GM19023 (cell line): ENCODE measurements at regions not wholly inside any gene's neighbourhood (a gene's known extent, or its start where the extent isn't known, plus 50 kb on each side); places are given as distances from the start of the nearest gene placed in this dataset.

ENCODE experiments used
- ATAC-seq: cut with Tn5 transposase; IDR thresholded peaks from one replicate; pipeline ENCODE4 v1.9.1; 2021; ENCODE audit warnings: mild to moderate bottlenecking, moderate library complexity; ENCODE audit not compliant: unreplicated experiment

DNA sequence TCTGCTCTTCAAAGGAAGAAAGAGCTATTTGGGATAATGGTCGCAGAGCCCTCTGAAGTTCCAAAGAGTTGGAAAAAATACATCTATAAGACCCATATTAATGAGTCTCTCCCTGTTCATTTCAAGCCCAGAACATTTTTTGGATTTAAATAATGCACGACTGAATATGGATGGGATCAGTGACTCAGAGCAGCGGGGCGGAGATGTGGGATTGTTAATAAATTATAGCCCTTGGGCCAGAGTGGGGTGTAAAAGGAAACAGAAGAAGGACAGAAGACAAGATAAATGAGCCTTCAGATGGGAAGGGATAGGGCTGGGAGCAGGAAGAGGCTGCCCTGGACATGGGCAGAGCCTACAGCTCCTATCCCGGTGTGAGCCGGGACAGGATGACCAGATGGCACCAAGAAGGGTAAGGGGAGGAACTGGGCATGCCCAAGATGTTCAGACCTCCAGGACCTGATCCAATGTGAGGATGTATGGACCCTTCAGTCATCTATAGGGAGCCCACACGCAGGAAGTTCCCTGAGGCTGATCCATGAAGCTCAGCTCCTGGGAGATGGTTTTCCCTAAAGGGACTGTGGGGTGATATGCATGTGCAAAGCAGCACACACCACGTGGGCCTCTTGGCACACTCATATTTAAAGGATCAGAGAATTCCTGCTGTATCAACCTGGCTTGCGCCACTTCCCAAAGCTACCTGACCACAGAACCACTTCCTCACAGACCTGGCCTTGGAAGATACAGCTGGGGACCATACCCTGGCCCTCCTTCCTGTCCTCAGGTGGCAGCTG, 96.1 kb upstream of the PLXNA4 start:
- ATAC-seq: no peak

DNA sequence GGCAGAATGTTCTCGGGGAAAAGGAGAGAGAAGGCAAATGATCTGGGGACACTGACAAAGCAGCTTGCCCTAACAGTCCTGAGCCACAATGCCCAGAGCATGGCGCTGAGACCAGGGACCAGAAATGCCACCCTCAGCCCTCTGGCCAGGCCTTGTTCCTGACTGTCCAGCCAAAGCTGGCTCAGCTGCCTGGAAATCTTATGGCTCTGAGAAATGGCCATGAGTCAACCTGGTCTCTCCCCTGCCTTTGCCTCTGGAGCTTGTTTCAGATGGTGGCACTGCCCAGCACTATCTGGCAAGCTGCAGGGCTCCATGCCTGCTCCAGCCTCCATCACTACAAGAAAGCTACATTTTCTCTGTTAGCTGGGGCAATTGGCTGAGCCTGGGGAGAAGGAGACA, 90.5 kb upstream of the PLXNA4 start:
- no peak for ATAC-seq

DNA sequence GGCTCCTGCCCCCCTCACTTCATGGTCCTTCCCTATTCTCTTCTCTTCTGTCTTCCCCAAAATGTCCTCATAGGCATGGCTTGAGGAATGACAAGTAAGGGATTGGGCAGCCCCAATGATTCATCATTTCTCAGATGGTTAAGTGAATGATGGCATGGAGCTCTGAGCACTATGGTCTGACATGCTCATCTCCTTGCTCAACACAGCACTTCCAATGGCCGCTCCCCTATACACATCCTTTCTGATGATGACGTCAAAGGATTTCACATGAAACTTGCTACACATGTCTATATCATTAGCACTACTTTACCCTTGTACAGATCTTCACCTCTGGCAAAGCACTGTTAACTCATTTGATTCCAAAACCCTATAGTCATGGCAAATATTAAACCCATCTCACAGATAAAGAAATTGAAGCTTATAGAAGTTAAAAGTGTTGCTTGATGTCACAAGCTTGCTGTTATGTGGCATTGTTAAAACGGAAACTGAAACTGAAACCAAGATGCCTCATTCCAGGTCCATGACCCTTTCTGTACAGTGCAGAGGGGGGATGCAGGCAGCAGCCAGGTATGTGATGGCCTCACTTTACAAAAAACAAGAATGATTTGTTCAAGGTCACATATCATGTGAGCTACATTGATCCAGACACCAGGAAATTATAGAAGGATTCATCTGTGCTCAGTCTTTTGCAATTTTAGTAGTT, 90.0 kb upstream of the PLXNA4 start:
- no peak for ATAC-seq

DNA sequence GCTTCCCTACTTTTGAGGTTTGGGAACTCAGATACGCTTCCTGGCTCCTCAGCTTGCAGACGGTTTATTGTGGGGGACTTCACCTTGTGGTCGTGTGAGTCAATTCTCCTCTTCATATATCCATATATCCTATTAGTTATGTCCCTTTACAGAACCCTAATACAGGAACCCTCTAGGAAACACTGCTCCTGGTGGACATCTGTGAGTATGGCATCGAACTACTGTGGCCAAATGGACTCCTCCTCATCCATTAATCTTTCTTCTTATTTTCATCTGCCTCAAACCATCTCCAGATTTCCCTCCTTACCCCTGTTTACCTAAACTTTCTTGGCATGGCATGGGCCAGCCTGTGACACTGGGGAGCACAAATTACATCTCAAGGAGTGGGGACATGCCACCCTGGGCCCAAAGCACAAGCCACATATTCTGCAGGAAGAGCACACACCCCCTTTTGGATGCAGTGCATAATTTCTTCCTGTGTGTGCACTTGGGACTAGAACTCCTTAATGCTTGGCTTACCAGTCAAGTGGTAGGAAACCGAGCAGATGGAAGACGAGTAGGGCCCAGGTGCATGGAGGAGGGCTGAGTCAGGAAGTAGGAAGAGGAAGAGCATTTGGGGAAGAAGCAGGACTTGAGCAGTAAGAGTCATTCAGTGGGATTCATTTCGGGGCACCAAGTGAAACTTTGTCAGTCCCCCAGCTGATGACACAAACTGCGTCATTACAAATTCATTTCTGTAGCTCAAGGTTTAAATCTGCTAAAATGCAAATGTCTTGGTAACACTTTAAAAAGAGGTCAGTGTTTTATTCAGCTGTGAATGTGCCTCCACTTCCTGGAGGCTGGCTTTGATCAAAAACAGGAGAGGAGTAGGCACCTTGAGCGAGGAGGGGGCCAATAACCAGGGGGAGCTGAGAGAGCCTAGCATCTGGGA, 80.8 kb upstream of the PLXNA4 start:
- no peak for ATAC-seq

DNA sequence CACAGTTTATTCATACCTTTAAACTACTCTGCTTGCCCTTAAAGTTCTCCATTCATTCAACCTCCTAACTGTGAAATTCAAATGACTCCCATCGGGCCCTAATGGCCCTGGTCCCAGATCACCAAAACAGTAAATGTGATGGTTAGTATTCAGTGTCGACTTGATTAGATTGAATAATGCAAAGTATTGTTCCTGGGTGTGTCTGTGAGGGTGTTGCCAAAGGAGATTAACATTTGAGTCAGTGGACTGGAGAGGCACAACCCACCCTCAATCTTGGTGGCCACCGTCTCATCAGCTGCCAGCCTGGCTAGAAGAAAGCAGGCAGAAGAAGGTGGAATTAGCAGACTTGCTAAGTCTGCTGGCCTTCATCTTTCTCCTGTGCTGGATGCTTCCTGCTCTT, 80.1 kb upstream of the PLXNA4 start:
- no peak for ATAC-seq

DNA sequence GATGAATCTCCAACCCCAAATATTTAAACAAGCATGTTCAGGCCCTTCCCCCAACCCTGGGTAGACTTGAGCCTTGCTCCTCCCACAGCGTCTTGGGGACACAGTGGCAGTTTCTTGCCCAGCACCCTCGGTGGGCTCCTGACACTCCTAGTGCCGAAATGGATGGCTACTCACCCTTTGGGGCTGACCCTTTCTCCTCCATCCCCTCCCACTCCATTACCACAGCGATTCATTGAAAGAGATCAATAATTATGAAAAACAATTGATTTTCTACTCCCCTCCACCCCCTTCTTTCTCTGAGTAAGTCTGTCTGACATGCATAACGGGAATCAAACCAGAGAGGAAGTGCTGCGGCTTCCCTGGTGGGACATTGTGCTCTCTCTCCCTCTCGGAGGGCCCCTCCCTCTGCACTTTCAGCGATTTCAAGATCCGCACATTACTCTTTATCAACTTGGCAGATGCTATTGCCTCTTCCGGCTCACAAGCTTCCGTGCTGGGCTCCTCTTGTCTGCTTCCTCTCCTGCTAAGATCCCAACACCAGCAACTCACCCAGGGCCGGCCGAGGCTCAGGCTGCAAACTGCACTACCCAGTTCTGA, 79.0 kb upstream of the PLXNA4 start:
- no peak for ATAC-seq

DNA sequence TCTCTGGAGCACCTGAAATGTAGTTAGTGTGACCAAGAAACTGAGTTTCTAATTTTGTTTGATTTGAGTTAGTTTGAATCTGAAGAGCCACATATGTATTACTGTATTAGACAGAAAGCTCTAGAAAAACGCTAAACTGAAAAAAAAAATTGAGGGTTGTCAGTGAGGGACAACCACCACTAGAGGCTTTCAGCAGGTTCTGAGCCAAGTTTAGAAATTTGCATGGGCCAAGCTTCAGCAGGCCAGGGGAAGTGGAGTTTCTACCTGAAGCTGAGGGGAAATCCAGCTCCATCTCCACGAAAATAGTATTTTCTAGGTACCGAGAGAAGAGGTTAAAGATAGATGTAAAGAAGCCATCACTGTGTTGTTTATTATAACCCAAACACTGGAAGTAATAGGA, 77.9 kb upstream of the PLXNA4 start:
- peak; percentile 65 for ATAC-seq

DNA sequence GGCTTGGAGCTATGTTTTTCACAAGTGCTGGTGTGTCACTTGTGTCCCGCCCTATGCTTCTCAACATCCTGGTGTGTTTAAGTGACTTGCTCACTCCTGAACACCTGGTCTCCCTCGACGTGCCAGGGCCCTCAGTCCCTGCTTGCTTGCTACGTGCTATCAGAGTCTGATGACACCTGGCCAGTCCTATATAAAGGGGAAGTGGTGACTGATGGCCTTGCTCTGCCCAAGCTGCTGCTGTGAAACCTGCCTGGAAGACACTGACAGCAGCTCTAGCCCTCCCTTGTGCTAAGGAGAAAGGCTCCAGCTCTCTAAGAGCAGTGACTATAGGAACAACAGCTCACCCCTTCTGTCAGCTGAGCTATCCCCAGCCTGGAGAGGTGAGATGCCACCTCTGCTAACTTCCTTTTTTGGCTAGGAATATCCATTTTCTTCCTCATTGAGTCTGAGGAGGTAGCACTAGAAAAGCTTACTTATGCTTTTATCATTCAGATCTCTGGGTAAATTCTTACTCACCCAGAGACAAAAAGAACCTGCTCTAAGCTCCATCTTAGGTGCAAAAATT, 77.2 kb upstream of the PLXNA4 start:
- ATAC-seq: no peak

DNA sequence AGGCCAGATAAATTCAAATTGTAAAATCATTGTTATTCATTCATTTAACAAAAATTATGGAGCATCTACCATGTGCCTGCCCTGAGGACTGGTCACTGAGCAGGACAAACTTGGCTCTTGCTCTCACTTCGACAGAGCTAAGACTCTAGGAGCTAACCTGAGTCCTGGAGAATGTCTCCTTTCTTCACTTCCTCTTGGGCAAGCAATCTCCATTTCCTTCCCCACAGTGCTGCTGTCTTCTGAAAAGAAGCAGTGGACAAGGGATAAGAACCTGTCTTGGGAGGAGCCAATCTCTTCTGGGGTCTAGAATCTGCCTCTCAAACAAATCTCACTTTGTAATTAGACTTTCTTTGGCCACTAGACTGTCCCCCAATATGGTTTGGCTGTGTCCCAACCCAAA, 76.2 kb upstream of the PLXNA4 start:
- no peak for ATAC-seq

DNA sequence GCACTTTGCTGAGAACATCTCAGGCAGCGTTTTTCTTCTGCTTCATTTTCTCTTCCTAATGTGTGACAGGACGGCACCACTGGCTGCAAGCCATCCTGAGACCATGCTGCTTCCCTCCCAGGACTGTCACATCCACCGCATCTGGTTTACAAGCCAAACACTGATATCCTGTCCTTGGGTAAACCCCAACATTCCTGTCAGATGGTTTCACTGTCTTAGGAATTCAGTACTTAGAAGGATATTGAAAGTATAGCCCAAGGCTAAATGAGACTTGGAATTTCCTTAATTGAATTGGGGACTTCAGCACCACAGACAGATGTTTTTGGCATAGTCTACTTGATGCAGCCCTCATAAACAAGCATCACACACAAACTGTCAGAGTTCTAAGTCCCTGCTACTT, 74.2 kb upstream of the PLXNA4 start:
- no peak for ATAC-seq

DNA sequence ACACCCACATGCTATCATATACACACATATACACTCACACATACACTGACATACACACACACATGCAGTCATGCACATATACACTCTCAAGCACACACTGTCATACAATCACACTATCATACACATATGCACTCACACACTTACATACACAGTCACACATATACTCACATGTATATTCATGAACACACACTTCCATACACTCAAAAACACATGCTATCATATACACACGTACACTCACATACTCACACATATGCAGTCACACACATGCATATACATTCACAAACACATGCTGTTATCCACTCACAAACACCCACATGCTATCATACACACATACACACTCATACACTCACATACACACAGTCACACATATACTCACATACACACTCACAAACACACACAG, 71.0 kb upstream of the PLXNA4 start:
- no peak for ATAC-seq

DNA sequence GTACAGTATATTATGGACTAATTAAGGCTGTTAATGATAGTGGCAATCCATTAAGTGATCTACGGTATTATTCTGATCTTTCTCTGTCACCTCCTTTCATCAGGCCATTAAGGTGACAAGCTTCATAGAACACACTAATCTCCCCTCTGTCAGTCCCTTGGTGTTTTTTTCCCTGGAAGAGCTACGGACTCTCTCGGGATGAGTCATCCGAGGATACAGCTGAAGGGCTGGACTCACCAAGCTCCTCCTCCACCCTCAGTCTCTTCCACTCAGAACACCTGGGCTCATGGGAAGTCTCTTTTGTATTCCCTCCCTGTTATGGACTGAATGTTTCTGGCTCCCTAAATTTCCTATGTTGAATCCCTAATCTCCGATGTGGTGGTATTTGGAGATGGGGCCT, 69.8 kb upstream of the PLXNA4 start:
- no peak for ATAC-seq

DNA sequence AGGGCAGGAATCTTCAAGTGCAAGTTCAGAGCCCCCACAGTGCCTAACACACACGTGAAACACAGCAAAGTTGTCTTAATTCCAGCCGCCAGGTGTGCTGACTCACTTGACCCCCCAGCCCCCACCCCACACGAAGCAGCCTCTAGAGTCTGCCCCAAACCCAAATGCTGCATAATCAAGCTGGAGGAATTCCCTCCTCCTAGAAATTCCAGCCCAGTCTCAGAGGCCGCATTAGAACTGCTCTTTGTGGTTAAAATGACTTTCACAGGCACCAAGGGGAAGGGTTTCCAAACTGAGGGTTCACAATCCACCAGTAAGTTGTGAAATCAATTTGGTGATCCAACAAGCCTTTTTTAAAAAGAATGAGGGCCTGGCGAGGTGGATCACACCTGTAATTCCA, 67.0 kb upstream of the PLXNA4 start:
- ATAC-seq: no peak

DNA sequence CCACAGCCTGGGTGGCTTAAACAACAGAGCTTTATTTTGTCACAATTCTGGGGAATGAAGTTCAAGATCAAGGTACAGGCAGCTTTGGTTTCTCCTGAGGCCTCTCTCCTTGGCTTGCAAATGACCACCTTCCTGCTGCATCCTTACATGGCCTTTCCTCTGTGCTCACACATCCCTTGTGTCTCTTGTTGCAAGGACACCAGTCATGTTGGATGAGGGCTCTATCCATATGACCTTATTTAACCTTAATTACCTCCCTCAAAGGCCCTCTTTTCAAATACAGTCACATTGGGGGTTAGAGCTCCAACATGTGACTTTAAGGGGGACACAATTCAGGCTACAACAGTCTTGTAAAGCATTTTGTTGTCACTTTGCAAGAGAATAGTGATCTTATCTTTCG, 65.0 kb upstream of the PLXNA4 start:
- no peak for ATAC-seq

DNA sequence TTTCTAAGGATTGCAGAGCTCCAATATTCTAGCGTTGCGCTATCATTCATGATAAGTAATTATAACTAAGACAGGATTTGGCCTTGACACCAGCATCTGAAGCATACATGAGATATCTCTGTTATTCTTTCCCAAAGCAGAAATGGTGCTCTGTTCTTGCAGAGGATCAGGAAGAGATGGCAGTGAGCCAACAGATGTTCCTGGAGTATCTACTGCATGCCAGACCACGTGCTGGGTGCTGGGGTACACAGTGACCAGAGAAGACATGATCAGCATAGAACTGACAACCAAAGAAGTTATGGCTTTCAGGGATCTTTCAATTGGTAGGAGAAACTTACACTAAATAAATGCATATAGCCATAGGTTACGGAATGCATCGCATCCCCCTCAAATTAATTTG, 63.7 kb upstream of the PLXNA4 start:
- ATAC-seq: no peak

DNA sequence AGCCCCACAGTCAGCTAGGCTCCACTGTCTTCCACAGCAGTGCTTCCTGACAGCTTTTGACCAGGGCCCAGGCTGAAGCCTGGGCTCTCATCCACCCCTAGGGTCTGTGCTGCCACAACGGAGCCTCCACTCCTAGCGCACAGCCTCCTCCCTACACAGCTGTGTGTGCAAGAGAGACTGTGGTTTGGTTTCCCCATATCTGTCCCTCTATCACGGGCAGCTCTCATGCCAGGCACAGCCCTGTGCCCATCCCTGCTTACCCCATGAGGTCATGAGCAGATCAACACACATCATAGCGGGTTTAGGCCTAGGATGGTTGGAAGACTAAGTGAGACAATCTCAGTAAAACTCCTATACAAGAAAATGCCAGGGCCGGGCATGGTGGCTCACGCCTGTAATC, 61.7 kb upstream of the PLXNA4 start:
- no peak for ATAC-seq

DNA sequence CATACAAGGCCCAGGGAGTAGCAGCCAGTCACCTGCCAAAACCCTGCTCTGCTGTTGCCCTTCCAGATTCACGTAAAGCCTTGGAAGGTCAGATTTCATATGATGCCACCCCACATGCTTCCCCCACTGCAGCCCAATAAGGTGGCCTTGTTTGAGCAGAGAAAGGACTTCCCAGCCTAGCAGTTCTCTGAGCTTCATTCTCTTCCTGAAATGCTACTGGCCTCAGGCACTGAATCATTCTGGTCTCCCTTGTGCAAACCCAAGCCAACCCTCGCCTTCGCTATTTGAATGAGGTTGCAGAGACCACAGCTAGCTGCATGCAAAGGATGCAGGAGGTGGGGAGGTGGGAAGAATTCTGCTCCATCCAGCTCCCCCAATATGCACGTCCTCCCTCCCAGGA, 60.3 kb upstream of the PLXNA4 start:
- ATAC-seq: no peak

DNA sequence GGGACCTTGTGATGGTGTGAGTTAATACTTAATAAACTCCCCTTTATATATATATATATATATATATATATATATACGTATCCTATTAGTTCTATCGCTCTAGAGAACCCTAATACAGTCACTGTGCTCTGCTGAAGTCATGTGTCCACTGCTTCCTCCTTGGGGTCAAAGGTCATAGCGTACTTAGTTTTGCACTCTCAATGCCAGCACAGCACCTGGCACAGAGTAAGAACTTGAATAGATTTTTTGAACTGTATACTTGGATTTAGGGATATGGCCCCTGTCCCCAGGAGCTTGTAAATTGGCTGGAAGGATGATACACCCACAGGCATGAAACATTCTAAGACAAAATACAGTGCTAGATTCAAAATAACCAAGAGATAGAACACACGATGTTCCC, 58.9 kb upstream of the PLXNA4 start:
- no peak for ATAC-seq

DNA sequence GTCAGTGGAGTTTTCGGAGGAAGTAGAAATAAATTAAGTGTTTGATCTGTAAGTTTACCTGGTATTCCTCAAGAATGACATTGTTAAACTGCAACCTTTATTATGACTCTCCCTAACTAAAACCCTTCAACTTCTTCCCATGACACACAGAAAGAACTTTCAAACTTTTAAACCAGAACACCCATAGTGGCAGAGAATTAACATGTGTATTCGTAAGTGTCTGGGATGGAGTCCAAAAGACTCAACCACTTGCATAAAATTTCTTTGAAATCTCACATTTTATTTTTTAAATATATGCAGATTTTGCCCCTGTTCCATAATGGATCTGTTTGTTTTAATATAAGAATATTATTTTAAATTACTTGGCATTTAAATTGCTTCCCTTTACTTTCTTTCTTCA, 54.6 kb upstream of the PLXNA4 start:
- no peak for ATAC-seq
